WTC11 (cell line): ENCODE measurements at regions not wholly inside any gene's neighbourhood (a gene's known extent, or its start where the extent isn't known, plus 50 kb on each side); places are given as distances from the start of the nearest gene placed in this dataset.

Experiments used
- ATAC-seq: fragments of 200-7000 bp; cut with Tn5 transposase; 2 replicates; pipeline ENCODE4 v1.10.0; 2021; ENCODE audit warnings: mild to moderate bottlenecking, moderate library complexity
- CTCF ChIA-PET: fragments of 300-600 bp; sonication (Branson Sonifier 250); formaldehyde crosslinking; loops from one replicate; lab custom pipeline; 2021; ENCODE audit warnings: antibody characterized with exemption; lab: Charles Lee
- POLR2A ChIA-PET: fragments of 350-600 bp; sonication (Branson Sonifier 250); formaldehyde crosslinking; loops from one replicate; lab custom pipeline; 2021; ENCODE audit warnings: antibody characterized with exemption; lab: Charles Lee
- DNase-seq: peaks from one replicate; pipeline ENCODE4 v3.0.0; 2021; ENCODE audit warnings: low spot score
- H3K27ac Mint-ChIP-seq: 2 replicates; pipeline ENCODE4 v1.8.0; 2021; ENCODE audit warnings: mixed read lengths
- H3K27me3 Mint-ChIP-seq: 2 replicates; pipeline ENCODE4 v1.8.0; 2021; ENCODE audit warnings: low read depth, mild to moderate bottlenecking, moderate library complexity, mixed read lengths
- H3K36me3 Mint-ChIP-seq: 2 replicates; pipeline ENCODE4 v1.8.0; 2021; ENCODE audit warnings: mixed read lengths
- H3K4me1 Mint-ChIP-seq: 2 replicates; pipeline ENCODE4 v1.8.0; 2022; ENCODE audit warnings: mixed read lengths
- H3K4me3 Mint-ChIP-seq: 2 replicates; pipeline ENCODE4 v1.8.0; 2021; ENCODE audit warnings: mild to moderate bottlenecking, moderate library complexity, mixed read lengths
- H3K9me3 Mint-ChIP-seq: 2 replicates; pipeline ENCODE4 v1.8.0; 2021; ENCODE audit warnings: mixed read lengths
- ATF6 ChIP-seq: sonication (generic); formaldehyde crosslinking; IDR thresholded peaks from 2 replicates; pipeline ENCODE4 v1.8.1; 2023; ENCODE audit warnings: mild to moderate bottlenecking, missing genetic modification reagents
- CREB1 ChIP-seq: sonication (generic); formaldehyde crosslinking; IDR thresholded peaks from 2 replicates; pipeline ENCODE4 v1.8.0; 2023; ENCODE audit warnings: mild to moderate bottlenecking, missing genetic modification reagents
- JUN ChIP-seq: sonication (generic); formaldehyde crosslinking; IDR thresholded peaks from 2 replicates; pipeline ENCODE4 v1.8.0; 2023; ENCODE audit warnings: mild to moderate bottlenecking, missing genetic modification reagents
- MYBL2 ChIP-seq: sonication (generic); formaldehyde crosslinking; IDR thresholded peaks from 2 replicates; pipeline ENCODE4 v1.8.1; 2023; ENCODE audit warnings: mild to moderate bottlenecking, moderate library complexity, missing genetic modification reagents
- NFYB ChIP-seq: sonication (generic); formaldehyde crosslinking; conservative IDR thresholded peaks from 2 replicates; pipeline ENCODE4 v1.8.0; 2022; ENCODE audit warnings: low read depth, missing genetic modification reagents
- NR1H2 ChIP-seq: sonication (generic); formaldehyde crosslinking; IDR thresholded peaks from 2 replicates; pipeline ENCODE4 v1.9.0; 2021; ENCODE audit warnings: mild to moderate bottlenecking, moderate library complexity, missing genetic modification reagents
- PRDM15 ChIP-seq: sonication (generic); formaldehyde crosslinking; IDR thresholded peaks from 2 replicates; pipeline ENCODE4 v1.8.0; 2022; ENCODE audit warnings: missing genetic modification reagents
- SOX15 ChIP-seq: fragments of 250-450 bp; sonication (Bioruptor Pico); IDR thresholded peaks from 2 replicates; pipeline ENCODE4 v1.9.0; 2021; ENCODE audit warnings: mild to moderate bottlenecking
- TEAD4 ChIP-seq: sonication (generic); formaldehyde crosslinking; IDR thresholded peaks from 2 replicates; pipeline ENCODE4 v1.8.0; 2022; ENCODE audit warnings: mild to moderate bottlenecking, missing genetic modification reagents
- ZBTB43 ChIP-seq: sonication (generic); formaldehyde crosslinking; IDR thresholded peaks from 2 replicates; pipeline ENCODE4 v1.8.1; 2023; ENCODE audit warnings: mild to moderate bottlenecking, missing genetic modification reagents
- ZNF219 ChIP-seq: sonication (generic); formaldehyde crosslinking; IDR thresholded peaks from 2 replicates; pipeline ENCODE4 v1.8.0; 2023; ENCODE audit warnings: missing genetic modification reagents, mild to moderate bottlenecking, borderline replicate concordance
- ZNF423 ChIP-seq: fragments of 250-450 bp; sonication (Bioruptor Pico); IDR thresholded peaks from 2 replicates; pipeline ENCODE4 v2.1.2; 2022; ENCODE audit warnings: mild to moderate bottlenecking, moderate library complexity
- ZNF425 ChIP-seq: fragments of 250-450 bp; sonication (Bioruptor Pico); conservative IDR thresholded peaks from 2 replicates; pipeline ENCODE4 v1.9.0; 2021; ENCODE audit warnings: mild to moderate bottlenecking

- TF ChIP-seq PRDM15 (CRISPR knock-in tag) (no peak), ZNF425 (no peak), SOX15 (CRISPR knock-in tag) (no peak), JUN (CRISPR knock-in tag) (no peak), TEAD4 (no peak)
- TF ChIP-seq, all 79 proteins: peak for 0
Measured at GRCh38 chr1:71232166-71232763, 151.4 kb upstream of the ZRANB2 start (continued).

GRCh38 chr1:71231751-71232150 is 150.9 kb upstream of the ZRANB2 start:
- TF ChIP-seq ZBTB43 (CRISPR knock-in tag) (no peak), CREB1 (CRISPR knock-in tag) (no peak), ZNF219 (no peak), NFYB (CRISPR knock-in tag) (no peak), MYBL2 (CRISPR knock-in tag) (no peak), NR1H2 (CRISPR knock-in tag) (no peak), ZNF425 (no peak)
- H3K27me3 Mint-ChIP-seq = no peaks in the 10 kb centered on the region
- ATAC-seq (no peak), DNase-seq (no peak)
- no peaks in the 10 kb centered on the region for H3K36me3 Mint-ChIP-seq
- H3K9me3 Mint-ChIP-seq = no peaks in the 10 kb centered on the region
- H3K27ac Mint-ChIP-seq = no peak overlapping the region
- no peak overlapping the region for H3K4me3 Mint-ChIP-seq
- CTCF ChIA-PET = no interaction called here
- peaks cover 56% of the 10 kb centered on the region for H3K4me1 Mint-ChIP-seq
- POLR2A ChIA-PET = no interaction called here

- Mint-ChIP-seq H3K36me3 (no peaks in the 10 kb centered on the region), H3K4me1 (peaks cover 49% of the 10 kb centered on the region), H3K27me3 (no peaks in the 10 kb centered on the region), H3K4me3 (peak overlapping the region; percentile 51), H3K27ac (peak overlapping the region; percentile 78; the same call in 1 of the 2 replicates), H3K9me3 (no peaks in the 10 kb centered on the region)
- ATAC-seq (peak; percentile 86), DNase-seq (peak; percentile 22)
- ChIA-PET CTCF (no interaction called here), POLR2A (interaction anchor here (0.8 kb wide), 1 partner anchor 13 kb away, joined by 3 read pairs; no protein-coding TSS in a partner anchor)
- TF ChIP-seq ATF6 (CRISPR knock-in tag) = no peak
- TF ChIP-seq ZNF423 (CRISPR knock-in tag) = peak; percentile 60; the same call in 1 of the 2 replicates
Measured at GRCh38 chr1:71228742-71229365, 148.0 kb upstream of the ZRANB2 start.
